ENCODE measurements at regions not wholly inside any gene's neighbourhood (a gene's known extent, or its start where the extent isn't known, plus 50 kb on each side); places are given as distances from the start of the nearest gene placed in this dataset.

- no peak overlapping the region for H3K4me3 ChIP-seq
- 22 to 25% methylated on average over 8 of the region's 8 CpGs for WGBS, 2 experiments (ENCODE audit: low coverage in 1 of 2, low lambda C conversion rate in 2 of 2, missing lambda C conversion rate in 2 of 2)
- no peaks in the 10 kb centered on the region for H3K9me3 ChIP-seq (ENCODE audit: low read depth)
- no peaks in the 10 kb centered on the region for H4K20me1 ChIP-seq (ENCODE audit: insufficient read depth)
- no peaks in the 10 kb centered on the region for H3K4me1 ChIP-seq (ENCODE audit: insufficient read depth)
- H3K27me3 ChIP-seq (replicated peaks; ENCODE audit: insufficient read depth), result no peaks in the 10 kb centered on the region
- in situ Hi-C loops (cut with MboI), result no loop called here
- H2AFZ ChIP-seq, result no peak overlapping the region
- H3K9me2 ChIP-seq (ENCODE audit: insufficient read depth), result no peaks in the 10 kb centered on the region
- H3K36me3 ChIP-seq (ENCODE audit: low read depth), result no peaks in the 10 kb centered on the region
- no peak for DNase-seq
- no peak for TF ChIP-seq EZH2 (IDR thresholded peaks at IDR 0.05; ENCODE audit: insufficient read depth, poor library complexity, severe bottlenecking)
- no peak for TF ChIP-seq EZH2phosphoT487 (IDR thresholded peaks at IDR 0.05; ENCODE audit: insufficient read depth, low read depth)
- H3F3A ChIP-seq (ENCODE audit: insufficient read depth), result no peaks in the 10 kb centered on the region
- no peak overlapping the region for H3K9ac ChIP-seq
- H3K79me2 ChIP-seq (ENCODE audit: insufficient read depth), result no peaks in the 10 kb centered on the region
- H3K27ac ChIP-seq, result no peak overlapping the region
- H3K4me2 ChIP-seq (ENCODE audit: unreplicated experiment), result no peak overlapping the region
These were observed 476.6 kb downstream of the GATA3 start for GRCh38 chr10:8531116-8531515.

GRCh38 chr10:8532647-8533046 is 478.2 kb downstream of the GATA3 start:
- H3K9me2 ChIP-seq (ENCODE audit: insufficient read depth), result no peaks in the 10 kb centered on the region
- H2AFZ ChIP-seq, result no peak overlapping the region
- no peaks in the 10 kb centered on the region for H3K36me3 ChIP-seq (ENCODE audit: low read depth)
- H3K4me2 ChIP-seq (ENCODE audit: unreplicated experiment), result no peak overlapping the region
- no peaks in the 10 kb centered on the region for H4K20me1 ChIP-seq (ENCODE audit: insufficient read depth)
- H3K9me3 ChIP-seq (ENCODE audit: low read depth), result no peaks in the 10 kb centered on the region
- TF ChIP-seq EZH2 (IDR thresholded peaks at IDR 0.05; ENCODE audit: insufficient read depth, poor library complexity, severe bottlenecking) (no peak), EZH2phosphoT487 (IDR thresholded peaks at IDR 0.05; ENCODE audit: insufficient read depth, low read depth) (no peak)
- H3K79me2 ChIP-seq (ENCODE audit: insufficient read depth), result no peaks in the 10 kb centered on the region
- no peak overlapping the region for H3K9ac ChIP-seq
- H3K27ac ChIP-seq, result no peak overlapping the region
- in situ Hi-C loops (cut with MboI), result no loop called here
- H3K4me3 ChIP-seq, result no peak overlapping the region
- no peaks in the 10 kb centered on the region for H3K27me3 ChIP-seq (replicated peaks; ENCODE audit: insufficient read depth)
- H3F3A ChIP-seq (ENCODE audit: insufficient read depth), result no peaks in the 10 kb centered on the region
- H3K4me1 ChIP-seq (ENCODE audit: insufficient read depth), result no peaks in the 10 kb centered on the region
- no peak for DNase-seq

GRCh38 chr10:8533462-8533861 is 479.0 kb downstream of the GATA3 start:
- Histone ChIP-seq H3K27me3 (replicated peaks; ENCODE audit: insufficient read depth) (no peaks in the 10 kb centered on the region), H3K79me2 (ENCODE audit: insufficient read depth) (no peaks in the 10 kb centered on the region), H3K4me3 (no peak overlapping the region), H3K4me1 (ENCODE audit: insufficient read depth) (no peaks in the 10 kb centered on the region), H3K9me2 (ENCODE audit: insufficient read depth) (no peaks in the 10 kb centered on the region), H3K36me3 (ENCODE audit: low read depth) (no peaks in the 10 kb centered on the region), H3K9ac (no peak overlapping the region), H3F3A (ENCODE audit: insufficient read depth) (no peaks in the 10 kb centered on the region), H2AFZ (no peak overlapping the region), H3K9me3 (ENCODE audit: low read depth) (no peaks in the 10 kb centered on the region), H3K27ac (no peak overlapping the region), H4K20me1 (ENCODE audit: insufficient read depth) (no peaks in the 10 kb centered on the region), H3K4me2 (ENCODE audit: unreplicated experiment) (no peak overlapping the region)
- TF ChIP-seq EZH2 (IDR thresholded peaks at IDR 0.05; ENCODE audit: insufficient read depth, poor library complexity, severe bottlenecking) (no peak), EZH2phosphoT487 (IDR thresholded peaks at IDR 0.05; ENCODE audit: insufficient read depth, low read depth) (no peak)
- 32 to 39% methylated on average over 12 of the region's 12 CpGs for WGBS, 2 experiments (ENCODE audit: low coverage in 1 of 2, low lambda C conversion rate in 2 of 2, missing lambda C conversion rate in 2 of 2)
- DNase-seq, result no peak
- in situ Hi-C loops (cut with MboI), result no loop called here

GRCh38 chr10:8534096-8534495 is 479.6 kb downstream of the GATA3 start:
- no peak for DNase-seq
- H3F3A ChIP-seq (ENCODE audit: insufficient read depth), result no peaks in the 10 kb centered on the region
- H3K27ac ChIP-seq, result no peak overlapping the region
- no peak overlapping the region for H2AFZ ChIP-seq
- H3K4me1 ChIP-seq (ENCODE audit: insufficient read depth), result no peaks in the 10 kb centered on the region
- no peak overlapping the region for H3K9ac ChIP-seq
- H3K79me2 ChIP-seq (ENCODE audit: insufficient read depth), result no peaks in the 10 kb centered on the region
- H3K36me3 ChIP-seq (ENCODE audit: low read depth), result no peaks in the 10 kb centered on the region
- in situ Hi-C loops (cut with MboI), result no loop called here
- TF ChIP-seq EZH2 (IDR thresholded peaks at IDR 0.05; ENCODE audit: insufficient read depth, poor library complexity, severe bottlenecking) (no peak), EZH2phosphoT487 (IDR thresholded peaks at IDR 0.05; ENCODE audit: insufficient read depth, low read depth) (no peak)
- H4K20me1 ChIP-seq (ENCODE audit: insufficient read depth), result no peaks in the 10 kb centered on the region
- H3K4me2 ChIP-seq (ENCODE audit: unreplicated experiment), result no peak overlapping the region
- H3K9me3 ChIP-seq (ENCODE audit: low read depth), result no peaks in the 10 kb centered on the region
- WGBS, 2 experiments (ENCODE audit: low coverage in 1 of 2, low lambda C conversion rate in 2 of 2, missing lambda C conversion rate in 2 of 2), result 6 to 13% methylated on average over 6 of the region's 6 CpGs
- no peaks in the 10 kb centered on the region for H3K9me2 ChIP-seq (ENCODE audit: insufficient read depth)
- no peaks in the 10 kb centered on the region for H3K27me3 ChIP-seq (replicated peaks; ENCODE audit: insufficient read depth)
- H3K4me3 ChIP-seq, result no peak overlapping the region

- H3K79me2 ChIP-seq (ENCODE audit: insufficient read depth), result no peaks in the 10 kb centered on the region
- H3K27ac ChIP-seq, result no peak overlapping the region
- H2AFZ ChIP-seq, result no peak overlapping the region
- no peak overlapping the region for H3K9ac ChIP-seq
- H3K4me2 ChIP-seq (ENCODE audit: unreplicated experiment), result no peak overlapping the region
- H3K9me3 ChIP-seq (ENCODE audit: low read depth), result no peaks in the 10 kb centered on the region
- no peaks in the 10 kb centered on the region for H3K4me1 ChIP-seq (ENCODE audit: insufficient read depth)
- 19 to 20% methylated on average over 4 of the region's 4 CpGs for WGBS, 2 experiments (ENCODE audit: low coverage in 1 of 2, low lambda C conversion rate in 2 of 2, missing lambda C conversion rate in 2 of 2)
- no peak for DNase-seq
- no peaks in the 10 kb centered on the region for H3F3A ChIP-seq (ENCODE audit: insufficient read depth)
- no peaks in the 10 kb centered on the region for H3K9me2 ChIP-seq (ENCODE audit: insufficient read depth)
- no peaks in the 10 kb centered on the region for H4K20me1 ChIP-seq (ENCODE audit: insufficient read depth)
- H3K27me3 ChIP-seq (replicated peaks; ENCODE audit: insufficient read depth), result no peaks in the 10 kb centered on the region
- no peak overlapping the region for H3K4me3 ChIP-seq
- in situ Hi-C loops (cut with MboI), result no loop called here
- TF ChIP-seq EZH2phosphoT487 (IDR thresholded peaks at IDR 0.05; ENCODE audit: insufficient read depth, low read depth) (no peak), EZH2 (IDR thresholded peaks at IDR 0.05; ENCODE audit: insufficient read depth, poor library complexity, severe bottlenecking) (no peak)
- H3K36me3 ChIP-seq (ENCODE audit: low read depth), result no peaks in the 10 kb centered on the region
These were observed 480.4 kb downstream of the GATA3 start for GRCh38 chr10:8534891-8535290.
